Kidney capillary endothelial cell (primary cell): ENCODE measurements at regions not wholly inside any gene's neighbourhood (a gene's known extent, or its start where the extent isn't known, plus 50 kb on each side); places are given as distances from the start of the nearest gene placed in this dataset.
"Not testable (repeated sequence)": the region's sequence is repeated elsewhere in the genome, so short reads cannot be mapped to it uniquely, and the experiment has no call there.

Experiments
- DNase-seq: peaks from one replicate; pipeline ENCODE4 v3.0.0-alpha.2; 2018; ENCODE audit warnings: low spot score

DNA sequence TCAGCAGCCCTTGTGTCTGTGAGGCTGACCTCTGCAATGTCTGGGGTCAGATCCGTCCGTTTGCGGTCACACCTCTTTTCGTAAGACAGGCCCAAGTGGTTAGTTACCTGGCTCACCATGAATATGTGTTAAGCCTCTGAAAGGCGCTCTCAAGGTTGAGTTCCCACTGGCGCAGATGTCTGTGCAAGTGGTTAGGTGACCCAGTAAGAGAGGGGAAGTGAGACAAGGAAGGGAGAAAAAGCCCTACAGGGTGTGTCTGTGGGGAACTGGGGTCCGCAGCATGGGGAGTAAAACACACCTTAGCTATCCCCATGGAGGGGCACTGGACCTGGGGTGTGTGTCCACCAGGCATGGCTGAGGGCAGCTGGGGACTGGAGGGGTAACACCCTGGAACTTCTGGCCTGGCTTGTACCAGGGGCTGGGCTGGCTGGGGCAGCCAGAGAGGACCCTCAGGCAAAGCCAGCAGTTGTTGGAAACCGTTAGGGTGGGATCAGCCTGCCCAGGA, 391.6 kb upstream of the PROK2 start:
- DNase-seq = no peak

DNA sequence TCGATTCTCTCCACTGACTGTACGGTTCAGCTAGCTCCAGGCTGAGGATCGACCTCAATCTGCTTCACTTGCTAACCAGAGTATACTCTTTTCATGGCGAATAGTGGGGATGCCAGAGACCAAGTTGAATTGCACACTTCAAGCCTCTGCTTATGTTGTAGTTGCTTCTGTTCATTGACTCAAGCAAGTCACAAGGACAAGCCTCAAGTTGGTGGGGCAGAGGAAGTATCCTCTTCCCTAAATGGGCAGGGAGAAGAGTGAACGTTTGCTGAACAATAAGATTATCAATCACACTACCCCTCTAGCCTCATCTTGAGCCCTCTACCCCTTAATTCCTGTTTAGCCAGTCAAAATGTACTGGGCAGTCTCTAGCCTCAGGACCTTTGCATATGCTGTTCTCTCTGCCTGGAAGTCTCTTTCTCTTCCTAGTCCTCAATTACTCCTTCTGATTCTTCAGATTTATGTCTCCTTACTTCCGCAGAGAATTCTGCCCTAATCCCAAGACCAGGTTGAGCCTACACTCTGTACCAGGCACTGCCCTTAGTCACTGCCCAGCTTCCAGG, 390.4 kb upstream of the PROK2 start:
- no peak for DNase-seq

DNA sequence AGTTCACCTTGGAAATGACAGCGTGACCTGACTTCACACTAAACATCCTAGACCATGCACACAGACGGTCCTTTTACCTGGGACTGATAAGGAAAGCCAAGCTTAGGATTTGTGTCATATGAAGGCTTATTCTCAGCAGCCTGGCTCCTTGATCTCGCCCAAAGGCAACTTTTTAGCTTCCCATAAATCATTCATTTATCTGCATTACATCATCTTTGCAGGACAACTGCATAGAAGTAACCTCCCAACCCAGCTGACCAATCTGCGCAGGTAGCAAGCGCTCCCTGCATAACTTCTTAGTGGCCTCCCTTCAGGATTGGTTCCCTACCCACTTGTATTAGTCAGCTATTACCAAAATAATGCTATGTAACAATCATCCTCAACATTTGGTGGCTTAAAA, 389.9 kb upstream of the PROK2 start:
- no peak for DNase-seq

DNA sequence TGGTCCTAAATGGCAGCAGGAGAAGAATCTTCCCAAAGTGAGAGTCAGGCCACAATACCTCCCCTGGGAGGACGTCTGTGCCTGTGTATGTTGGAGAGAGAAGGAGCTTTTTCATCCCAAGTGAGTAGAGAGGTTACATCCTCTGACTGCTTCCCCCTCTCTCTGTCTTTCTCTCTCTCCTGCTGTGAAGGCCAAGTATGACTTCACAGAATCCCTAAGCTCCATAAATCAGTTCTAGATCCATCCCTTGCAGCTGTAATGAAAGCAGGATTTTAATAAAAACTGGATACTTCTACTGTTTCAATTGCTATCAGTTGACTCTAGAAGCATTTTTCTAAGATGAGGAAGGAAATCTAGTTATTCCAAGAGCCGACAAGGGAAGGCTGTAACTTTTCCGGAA, 389.1 kb upstream of the PROK2 start:
- DNase-seq = no peak

DNA sequence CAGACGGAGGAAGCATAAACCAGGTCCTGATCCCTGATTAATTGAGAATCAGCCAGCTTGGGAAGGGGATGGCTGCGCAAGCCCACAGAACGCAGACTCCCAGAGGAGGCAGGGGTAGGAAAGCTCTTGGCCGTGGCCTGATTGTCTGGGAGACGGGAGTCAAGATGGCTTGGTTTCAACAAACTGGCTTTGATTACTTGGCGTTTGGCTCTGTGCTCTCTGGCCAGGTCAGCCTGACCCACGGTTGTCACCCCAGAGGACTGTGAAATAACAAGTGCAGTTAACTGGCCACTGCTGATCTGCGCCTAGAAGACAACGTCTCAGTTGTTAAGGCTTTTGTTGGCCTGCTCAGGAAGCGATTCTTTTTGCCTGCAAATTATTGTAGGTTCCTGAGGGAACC, 387.0 kb upstream of the PROK2 start:
- DNase-seq = no peak

DNA sequence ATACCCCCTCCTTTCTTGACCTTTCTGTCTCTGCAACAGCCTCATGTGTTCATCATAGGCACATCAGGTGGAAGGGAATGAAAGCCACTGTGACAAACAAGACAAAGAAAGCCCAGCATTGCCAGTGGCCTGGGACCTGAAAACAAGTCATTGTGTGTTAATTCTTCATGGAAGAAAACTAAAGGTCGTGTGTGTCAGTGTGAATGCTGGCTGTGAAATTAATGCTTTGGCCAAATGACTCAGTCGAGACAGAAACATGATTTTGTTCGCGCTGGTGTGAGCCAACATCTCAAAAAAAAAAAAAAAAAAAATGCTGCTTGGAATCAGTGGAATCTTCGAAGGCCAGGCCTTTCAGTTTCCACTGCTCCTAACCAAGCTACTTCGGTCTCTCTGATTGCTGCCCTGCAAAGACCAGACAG, 386.5 kb upstream of the PROK2 start:
- DNase-seq = no peak

DNA sequence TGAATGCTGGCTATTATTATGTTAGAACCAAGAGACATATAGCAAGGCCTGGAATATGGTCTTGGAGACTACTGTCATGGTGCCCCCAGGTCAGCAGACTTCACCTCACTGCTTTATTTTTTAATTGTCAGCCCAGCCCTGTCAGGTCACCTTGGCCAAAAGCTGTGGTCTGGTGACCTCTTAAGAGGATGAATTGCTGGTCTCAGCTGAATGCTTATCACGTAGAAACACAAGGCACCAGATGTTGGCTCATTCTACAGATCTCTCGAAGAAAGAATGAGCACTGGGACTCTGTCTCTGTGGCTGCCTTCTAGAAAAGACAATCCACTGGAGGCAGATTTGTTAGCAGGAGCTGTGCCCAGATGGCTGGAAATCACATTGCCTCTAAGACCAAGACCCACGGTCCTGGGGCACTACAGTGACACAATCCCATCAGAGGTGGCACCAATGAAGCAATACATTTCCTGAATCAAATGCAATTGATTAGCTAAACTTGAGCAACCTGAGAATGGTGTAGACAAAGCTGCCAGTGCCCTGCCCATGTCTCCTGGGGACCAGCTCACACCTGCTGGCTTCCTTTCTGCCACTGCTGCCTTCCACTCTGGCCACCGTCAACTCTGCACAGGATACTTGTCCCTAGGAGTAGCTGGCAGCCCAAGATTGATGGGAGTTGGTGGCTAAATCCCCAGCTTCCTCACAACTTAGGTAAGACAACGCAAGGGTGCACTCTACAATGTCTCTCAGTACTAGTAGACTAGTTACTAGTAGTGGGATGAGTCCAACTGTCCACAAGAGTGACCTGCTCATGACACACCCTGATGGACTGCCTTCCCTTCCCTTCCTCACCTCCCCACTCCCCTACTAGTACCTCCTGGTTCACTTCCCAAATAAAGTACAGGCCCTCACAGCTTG, 384.9 kb upstream of the PROK2 start:
- DNase-seq = no peak

DNA sequence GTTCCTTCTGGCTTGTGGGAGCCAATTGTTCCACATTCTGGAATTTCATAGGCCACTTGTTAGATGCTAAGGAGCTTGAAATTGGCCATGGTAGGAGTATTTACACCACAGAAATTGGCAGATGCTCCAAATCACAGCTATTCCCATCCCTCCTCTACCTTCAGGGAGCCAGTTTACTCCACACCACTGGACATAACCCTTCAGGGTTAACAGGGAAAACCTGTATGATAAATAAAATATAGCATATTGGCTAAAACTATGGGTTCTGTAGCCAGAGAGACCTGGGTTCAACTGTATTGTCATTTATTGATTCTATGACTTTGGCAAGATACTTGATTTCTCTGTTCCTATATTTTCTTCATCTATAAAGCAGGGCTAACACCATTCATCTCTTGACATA, 384.2 kb upstream of the PROK2 start:
- no peak for DNase-seq

DNA sequence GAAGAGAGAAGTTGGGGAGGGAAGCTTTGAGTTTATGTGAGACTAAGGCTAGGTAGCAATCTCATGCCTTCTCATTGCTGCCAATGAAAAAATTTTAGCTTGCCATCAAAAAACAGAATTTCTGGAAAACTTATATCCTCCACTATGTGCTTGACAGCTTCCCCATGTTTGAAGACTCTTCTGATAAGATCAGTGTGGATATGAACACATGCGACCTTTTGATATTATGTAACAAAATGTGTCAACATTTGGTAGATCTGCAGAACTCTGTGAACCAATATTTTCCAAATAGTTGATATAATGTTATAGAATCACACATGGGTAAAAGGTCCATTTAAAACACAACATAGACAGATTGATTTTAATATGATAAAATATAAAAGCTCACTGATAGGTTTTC, 380.9 kb upstream of the PROK2 start:
- no peak for DNase-seq

DNA sequence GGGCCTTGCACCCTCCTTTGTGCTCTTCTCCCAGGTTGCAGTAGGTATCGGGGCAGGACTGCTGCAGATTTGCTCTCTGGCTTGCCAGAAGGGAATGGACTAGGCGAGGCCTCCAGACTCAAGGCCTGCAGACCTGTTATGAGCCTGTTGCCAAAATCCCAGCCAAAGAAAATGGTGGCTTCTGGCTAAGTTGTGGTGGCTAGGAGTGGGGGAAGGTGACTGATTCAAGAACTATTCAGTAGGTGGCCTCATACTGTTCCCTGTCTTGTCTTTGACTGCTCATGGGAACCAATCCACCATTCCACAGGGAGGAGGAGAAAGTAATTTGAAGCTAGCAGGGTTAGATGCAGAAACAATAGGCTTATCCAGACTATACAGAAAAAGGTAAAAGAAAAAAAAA, 380.4 kb upstream of the PROK2 start:
- DNase-seq = no peak

DNA sequence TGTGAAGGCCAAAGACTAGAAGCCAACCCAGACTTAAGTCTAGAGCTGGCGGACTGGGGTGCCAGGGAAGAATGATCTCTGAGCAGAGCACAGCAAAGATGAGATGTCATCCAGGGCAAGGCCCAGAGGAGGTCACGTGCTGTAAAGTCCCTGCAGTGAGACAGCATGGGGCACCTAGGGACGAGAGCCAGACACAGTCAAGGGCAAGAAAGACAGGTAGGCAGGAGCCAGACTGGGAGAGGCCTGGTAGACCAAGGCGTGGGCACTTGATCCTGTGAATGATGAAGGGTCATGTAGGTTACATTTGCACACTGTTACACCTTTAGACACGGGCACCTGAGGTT, 379.7 kb upstream of the PROK2 start:
- no peak for DNase-seq

DNA sequence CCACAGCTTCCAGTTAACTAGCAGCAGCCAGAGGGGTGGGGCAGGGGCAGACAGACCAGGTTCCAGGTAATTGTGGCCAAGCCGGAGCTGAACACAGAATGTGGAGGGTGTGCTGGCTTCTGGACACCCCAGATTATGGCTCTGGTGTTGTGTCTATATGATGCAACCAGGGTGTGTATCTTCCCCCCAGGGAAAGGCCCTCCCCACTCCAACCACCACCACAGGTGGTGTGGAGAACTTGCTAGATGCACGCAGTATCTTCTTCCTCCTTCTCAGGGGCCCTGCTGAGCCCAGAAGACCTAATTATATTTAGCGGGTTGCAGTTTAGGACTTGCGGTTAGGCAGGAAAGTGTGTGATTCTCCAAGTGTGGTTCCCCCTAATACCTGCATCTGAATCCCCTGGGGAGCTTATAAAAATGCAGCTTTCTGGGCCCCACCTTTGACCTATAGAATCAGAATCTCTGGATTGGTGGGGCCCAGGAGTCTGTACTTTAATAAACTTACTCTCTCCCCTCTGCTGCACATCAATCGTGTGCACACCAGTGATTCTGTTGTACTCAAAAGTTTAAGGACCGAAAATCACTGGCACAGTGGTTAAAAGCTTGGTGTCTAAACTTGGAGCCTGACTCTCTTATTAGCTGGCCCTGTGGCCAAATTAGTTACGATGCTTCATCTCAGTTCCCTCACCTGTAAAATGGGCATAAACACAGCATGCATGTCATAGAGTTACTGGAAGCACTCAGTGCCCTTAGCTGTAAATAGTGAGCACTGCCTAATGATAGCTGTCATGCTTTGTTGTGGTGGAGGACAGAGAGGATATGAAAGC, 379.1 kb upstream of the PROK2 start:
- no peak for DNase-seq

DNA sequence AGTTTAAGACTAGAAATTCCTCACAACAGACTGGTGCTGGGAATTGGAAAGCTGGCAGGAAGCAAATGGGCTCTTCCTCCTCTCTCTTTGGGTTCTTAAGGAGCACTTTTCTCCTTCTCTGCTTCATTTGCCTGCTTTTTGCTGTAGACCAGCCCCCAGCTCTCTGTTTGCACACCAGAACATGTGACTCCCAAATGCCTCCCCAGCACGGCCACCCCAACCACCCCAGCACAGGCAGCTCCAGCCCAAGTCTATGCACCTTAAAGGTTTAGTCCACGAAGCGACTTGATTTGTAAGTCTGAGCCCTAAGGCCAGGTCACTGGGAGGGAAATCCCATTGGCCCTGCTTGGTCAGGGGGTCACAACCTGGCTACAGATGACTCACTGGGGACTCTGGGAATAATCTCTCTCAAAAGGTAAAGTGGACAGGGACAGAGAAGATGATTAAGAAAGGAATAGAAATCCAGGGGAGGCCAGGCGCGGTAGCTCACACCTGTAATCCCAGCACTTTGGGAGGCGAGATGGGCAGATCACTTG, 377.8 kb upstream of the PROK2 start:
- no peak for DNase-seq

DNA sequence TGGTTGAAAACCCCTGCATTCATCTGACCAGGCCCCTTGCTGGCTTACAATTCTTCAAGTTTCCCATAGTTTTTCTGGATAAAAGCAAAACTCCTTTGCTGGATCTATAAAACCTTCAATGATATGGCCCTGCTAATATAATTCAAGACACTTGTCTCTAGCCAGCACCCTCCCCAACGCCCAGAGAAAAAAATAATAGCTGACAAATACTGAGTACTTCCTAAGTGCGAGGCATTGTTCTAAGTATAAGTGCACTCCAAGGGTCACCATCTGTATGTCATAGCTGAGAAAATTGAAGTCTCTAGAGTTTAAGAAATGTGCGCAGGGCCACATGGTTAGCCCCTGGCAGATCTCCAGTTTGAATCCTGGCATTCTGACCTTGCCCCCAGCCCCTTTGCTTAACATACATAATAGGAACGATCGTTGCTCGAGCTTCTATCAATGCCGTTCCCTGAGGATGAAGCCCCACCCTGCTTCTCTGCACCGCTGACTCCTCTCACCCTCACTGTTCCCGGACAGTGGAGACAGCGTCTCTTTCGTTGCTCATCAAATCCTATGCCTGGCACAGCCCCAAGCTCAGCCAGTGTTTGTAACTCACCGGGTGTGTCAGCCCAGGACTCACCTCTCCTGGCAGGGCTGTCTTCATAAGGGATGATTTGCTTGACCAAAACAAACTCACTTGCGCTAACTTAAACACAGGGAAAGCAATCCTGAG, 377.1 kb upstream of the PROK2 start:
- peak; percentile 29 for DNase-seq

DNA sequence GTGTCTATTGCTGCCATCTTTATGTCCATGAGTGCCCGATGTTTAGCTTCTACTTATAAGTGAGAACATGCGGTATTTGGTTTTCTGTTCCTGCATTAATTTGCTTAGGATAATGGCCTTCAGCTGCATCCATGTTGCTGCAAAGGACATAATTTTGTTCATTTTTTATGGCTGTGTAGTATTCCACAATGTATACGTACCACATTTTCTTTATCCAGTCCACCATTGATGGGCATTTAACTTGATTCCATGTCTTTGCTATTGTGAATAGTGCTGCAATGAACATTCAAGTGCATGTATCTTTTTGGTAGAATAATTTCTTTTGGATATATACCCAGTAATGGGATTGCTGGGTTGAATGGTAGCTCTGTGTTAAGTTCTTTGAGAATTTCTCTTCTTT, 376.3 kb upstream of the PROK2 start:
- not testable (repeated sequence) for DNase-seq

DNA sequence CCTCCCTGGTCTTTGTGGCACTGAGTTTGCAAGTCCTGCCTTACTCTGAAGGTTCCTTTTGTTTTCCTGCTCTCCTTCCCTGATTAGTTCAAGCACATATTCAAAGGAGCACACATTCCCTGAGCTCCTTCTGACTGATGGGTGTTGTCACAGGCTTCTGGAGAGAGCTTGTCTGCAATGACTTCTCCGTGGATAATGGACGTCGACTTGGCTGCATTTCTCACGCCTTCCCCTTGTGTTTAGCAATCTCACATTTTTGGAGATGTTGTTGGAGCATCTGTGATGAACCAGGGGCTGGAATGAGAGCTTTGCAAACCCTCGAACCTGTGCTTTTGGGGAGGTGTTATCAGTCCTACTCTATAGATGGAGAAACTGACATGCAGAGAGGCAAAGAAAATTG, 375.4 kb upstream of the PROK2 start:
- DNase-seq = no peak

DNA sequence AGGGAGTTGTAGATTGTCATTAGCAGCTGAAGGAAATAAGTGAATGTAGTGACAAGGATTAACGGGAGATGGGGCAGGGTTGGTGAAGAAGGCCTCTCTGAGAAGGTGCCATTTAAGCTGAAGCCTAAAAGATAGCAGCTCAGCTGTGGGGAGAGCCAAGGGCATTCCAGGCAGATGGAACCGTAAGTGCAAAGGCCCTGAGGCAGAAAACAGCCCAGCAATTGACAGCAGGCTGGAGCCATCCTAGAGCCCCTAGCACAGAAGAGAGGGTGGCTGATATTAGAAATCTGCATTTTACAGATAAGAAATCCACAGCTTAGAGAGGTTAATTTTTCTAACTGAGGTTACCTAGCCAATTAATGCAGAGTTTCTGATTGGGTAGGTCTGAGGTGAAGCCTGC, 374.5 kb upstream of the PROK2 start:
- no peak for DNase-seq

DNA sequence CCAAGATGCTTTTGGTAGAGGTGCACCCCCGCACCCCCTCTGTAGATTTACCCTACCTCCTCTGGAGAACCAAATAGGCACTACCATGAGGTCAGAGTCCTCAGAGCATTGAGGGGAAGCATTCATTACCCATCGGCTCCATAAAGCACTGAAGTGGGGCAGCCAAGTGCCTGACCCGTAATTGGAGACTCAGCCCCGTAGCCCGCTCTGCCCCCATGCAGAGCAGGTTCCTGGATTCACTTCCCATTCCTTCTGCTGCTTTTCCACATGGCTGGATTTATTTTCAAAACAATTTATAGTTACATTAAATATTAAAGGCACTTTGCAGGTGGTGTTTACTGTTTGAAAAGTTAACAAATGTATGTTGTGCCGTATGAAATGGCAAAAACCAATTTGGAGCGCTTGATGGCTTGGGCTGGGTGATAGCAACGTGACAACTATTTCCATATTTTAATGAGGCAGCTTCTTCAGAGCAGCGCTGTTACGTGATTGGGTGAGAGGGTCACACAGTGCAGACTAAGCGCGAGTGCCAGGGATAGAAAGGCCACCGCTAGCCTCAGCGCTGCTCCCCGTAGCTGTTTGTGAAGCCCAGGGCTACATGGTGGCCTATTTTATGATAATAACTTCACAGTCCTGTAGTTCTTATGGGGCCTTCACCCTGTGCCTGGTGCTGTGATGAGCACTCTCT, 373.8 kb upstream of the PROK2 start:
- no peak for DNase-seq

DNA sequence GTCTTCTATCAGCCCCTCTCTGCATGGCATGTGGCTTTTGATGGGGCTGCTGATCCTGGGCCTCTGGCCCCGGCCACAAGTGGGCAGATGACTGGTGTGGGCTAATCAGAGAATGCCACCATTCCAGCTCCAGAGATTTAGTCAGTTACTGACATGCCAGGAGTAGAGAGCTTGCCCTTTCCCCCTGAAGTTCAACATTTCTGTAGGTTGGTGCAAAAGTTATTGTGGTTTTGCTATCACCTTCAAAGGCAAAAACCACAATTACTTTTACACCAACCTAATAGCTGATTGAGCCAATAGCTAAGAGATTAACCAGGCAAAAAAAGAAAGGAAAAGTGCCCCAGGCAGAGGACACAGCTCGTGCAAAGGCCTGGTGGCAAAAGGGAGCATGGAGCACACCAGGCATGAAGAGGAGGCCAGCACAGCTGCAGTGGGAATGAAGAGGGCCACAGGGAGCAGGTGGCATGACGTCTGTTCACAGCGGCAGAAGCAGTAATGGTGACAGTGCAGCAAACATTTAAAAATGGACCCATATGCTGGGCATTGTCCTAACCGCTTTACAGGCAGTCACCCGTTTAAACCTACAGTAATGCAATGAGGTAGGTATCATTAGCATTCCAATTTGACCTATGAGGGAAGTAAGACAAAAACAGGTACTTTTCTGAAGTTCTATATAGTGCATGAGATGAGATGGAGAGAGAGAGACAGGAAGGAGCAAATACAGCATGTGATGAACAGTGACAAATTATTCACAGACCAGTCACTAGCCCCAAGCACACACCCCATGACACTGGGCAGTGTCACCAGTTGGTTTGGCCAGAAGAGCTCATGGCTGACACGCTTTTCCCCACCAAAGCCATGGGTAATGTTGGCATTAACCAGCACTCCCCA, 373.0 kb upstream of the PROK2 start:
- no peak for DNase-seq

DNA sequence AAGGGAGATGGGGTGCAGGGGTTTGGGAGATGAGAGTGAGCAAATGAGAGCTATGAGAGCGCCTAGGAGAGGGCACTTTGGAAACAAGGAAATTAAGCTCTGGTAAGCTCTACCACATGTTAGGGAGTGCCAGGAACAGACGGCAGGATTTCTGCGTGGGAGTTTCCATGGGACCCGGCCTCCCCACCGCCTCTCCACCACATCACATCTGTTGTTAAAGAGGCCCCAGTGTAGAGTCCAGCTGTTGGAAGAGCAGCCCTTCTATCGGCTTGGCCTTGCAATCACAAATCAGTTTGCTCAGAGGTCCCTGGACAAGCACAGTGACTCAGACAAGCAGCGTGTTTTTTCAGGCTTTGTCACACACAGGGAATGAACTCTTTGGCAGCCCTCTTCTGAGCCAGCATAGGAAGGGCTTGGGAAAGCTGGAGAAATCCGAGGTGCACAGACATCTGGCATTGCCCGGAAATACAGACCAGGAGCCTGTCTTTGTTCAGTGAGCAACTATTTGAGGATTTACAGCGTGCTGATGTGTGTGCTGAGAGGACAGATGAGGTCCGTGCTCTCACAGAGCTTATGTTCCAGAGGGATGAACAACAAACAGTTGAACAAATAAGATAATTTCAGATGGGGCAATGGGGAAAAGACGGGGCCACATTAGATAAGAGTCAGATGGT, 370.6 kb upstream of the PROK2 start:
- DNase-seq = peak; percentile 70
